ENCODE measurements at regions not wholly inside any gene's neighbourhood (a gene's known extent, or its start where the extent isn't known, plus 50 kb on each side); places are given as distances from the start of the nearest gene placed in this dataset.
A peak's percentile ranks its signal among the peaks of the same experiment; 100 is the strongest.

- no peak overlapping the region for H2AK9ac ChIP-seq (replicated peaks; ENCODE audit: low read depth, low read length, poor library complexity)
- H3K4ac ChIP-seq (ENCODE audit: low read depth, low read length): peak overlapping the region; percentile 27; the same call in 1 of the 2 replicates
- no peak for DNase-seq
- H3K14ac ChIP-seq (replicated peaks; ENCODE audit: low read depth, low read length): no peak overlapping the region
- no peak overlapping the region for H3K9ac ChIP-seq (ENCODE audit: low read depth, low read length)
- BruUV-seq (replicated peaks): no TSS peak
- no peak overlapping the region for H3K56ac ChIP-seq (ENCODE audit: extremely low read depth, insufficient read depth, low read length)
- H4K91ac ChIP-seq (ENCODE audit: insufficient read depth, low read depth, low read length): no peak overlapping the region
- H3K27me3 ChIP-seq (ENCODE audit: control insufficient read depth, insufficient read depth, low read length): no peaks in the 10 kb centered on the region
- no peaks in the 10 kb centered on the region for H4K20me1 ChIP-seq (ENCODE audit: insufficient read depth, low read length)
- no peaks in the 10 kb centered on the region for H3K36me3 ChIP-seq (ENCODE audit: control insufficient read depth, insufficient read depth, low read length)
- peaks cover 4% of the 10 kb centered on the region; the same call in 1 of the 2 replicates for H3K9me1 ChIP-seq (ENCODE audit: insufficient read depth, low read length)
- H4K8ac ChIP-seq (ENCODE audit: low read depth in 2 of 2, low read length in 2 of 2): no peak overlapping the region
- no peak overlapping the region for H3K4me3 ChIP-seq (ENCODE audit: insufficient read depth, low read depth, low read length)
- WGBS, 2 experiments (ENCODE audit: extremely low coverage in 2 of 2, insufficient read length in 1 of 2): no CpG with 5 or more reads among the region's 3 CpGs
- H2AFZ ChIP-seq (replicated peaks; ENCODE audit: low read length, poor library complexity): no peak overlapping the region
- POLR2A ChIA-PET (ENCODE audit: unreplicated experiment): interaction anchor here (0.6 kb wide), 1 partner anchor 99 kb away, joined by 3 read pairs; no protein-coding TSS in a partner anchor
- no peak overlapping the region for H4K5ac ChIP-seq (ENCODE audit: low read depth, low read length)
- H3K18ac ChIP-seq (ENCODE audit: low read depth, low read length): no peak overlapping the region
- no peaks in the 10 kb centered on the region for H3K79me1 ChIP-seq (ENCODE audit: low read depth in 1 of 2, low read length in 2 of 2)
- H3K23ac ChIP-seq (ENCODE audit: low read depth, low read length): no peak overlapping the region
- in situ Hi-C loops (cut with MboI; ENCODE audit: low sequenced_read_pairs): no loop called here
- CTCF ChIA-PET: interaction anchor here (0.6 kb wide), 1 partner anchor 617 kb away, joined by 3 read pairs; no protein-coding TSS in a partner anchor
- no peak overlapping the region for H3K4me2 ChIP-seq (ENCODE audit: low read depth, low read length)
- no peak overlapping the region for H2BK15ac ChIP-seq (ENCODE audit: low read depth, low read length)
- no peak for ATAC-seq (ENCODE audit: low read depth)
- H2BK5ac ChIP-seq (ENCODE audit: low read depth, low read length, poor library complexity, severe bottlenecking): no peak overlapping the region
- H3K4me1 ChIP-seq (ENCODE audit: control insufficient read depth, insufficient read depth, low read length): no peaks in the 10 kb centered on the region
- no peak overlapping the region for H2AK5ac ChIP-seq (ENCODE audit: low read depth, low read length)
- no peak for TF ChIP-seq CHD1 (IDR thresholded peaks at IDR 0.05; ENCODE audit: low read depth, low read length)
- TF ChIP-seq NFE2L2 (IDR thresholded peaks at IDR 0.05; ENCODE audit: low read depth, low read length): no peak
- TF ChIP-seq ELK1 (IDR thresholded peaks at IDR 0.05; ENCODE audit: borderline replicate concordance, low read depth, low read length): no peak
- no peak for TF ChIP-seq MAZ (IDR thresholded peaks at IDR 0.05; ENCODE audit: borderline replicate concordance, low read depth, low read length)
- no peak for TF ChIP-seq FOS (IDR thresholded peaks at IDR 0.05; ENCODE audit: low read depth, low read length)
- no peak for TF ChIP-seq RFX5 (IDR thresholded peaks at IDR 0.05; ENCODE audit: low read depth, low read length)
- TF ChIP-seq MAFK (IDR thresholded peaks at IDR 0.05; ENCODE audit: low read depth, low read length): no peak
- no peak for TF ChIP-seq POLR2A (IDR thresholded peaks at IDR 0.05; ENCODE audit: low read depth, low read length)
- no peak for TF ChIP-seq RCOR1 (IDR thresholded peaks at IDR 0.05; ENCODE audit: insufficient replicate concordance, low read length)
- TF ChIP-seq SMC3 (IDR thresholded peaks at IDR 0.05; ENCODE audit: low read depth, low read length): no peak
- no peak for TF ChIP-seq BHLHE40 (IDR thresholded peaks at IDR 0.05; ENCODE audit: low read depth, low read length)
- no peak for TF ChIP-seq CEBPB (IDR thresholded peaks at IDR 0.05; ENCODE audit: low read depth, low read length)
- TF ChIP-seq MXI1 (IDR thresholded peaks at IDR 0.05; ENCODE audit: borderline replicate concordance, low read depth, low read length): no peak
- TF ChIP-seq CTCF (conservative IDR thresholded peaks at IDR 0.05; ENCODE audit: low read depth, low read length): no peak
- no peak overlapping the region for H3K27ac ChIP-seq (ENCODE audit: insufficient read depth, low read length)
- H2BK20ac ChIP-seq (ENCODE audit: low read depth, low read length): no peak overlapping the region
- H2BK120ac ChIP-seq (ENCODE audit: low read depth, low read length): no peak overlapping the region
- intact Hi-C loops (cut with micrococcal nuclease): no loop called here
- dilution Hi-C loops (cut with HindIII; ENCODE audit: low sequenced_read_pairs, unreplicated experiment): no loop called here
- H3K9me3 ChIP-seq (ENCODE audit: control insufficient read depth, insufficient read depth, low read length): peaks cover 5% of the 10 kb centered on the region; the same call in 1 of the 2 replicates
These were observed 53.6 kb upstream of the SSX2IP start for GRCh38 chr1:84743896-84744295.

Measured in IMR-90 (cell line).